ENCODE measurements at regions not wholly inside any gene's neighbourhood (a gene's known extent, or its start where the extent isn't known, plus 50 kb on each side); places are given as distances from the start of the nearest gene placed in this dataset.
"Not testable (repeated sequence)": the region's sequence is repeated elsewhere in the genome, so short reads cannot be mapped to it uniquely, and the experiment has no call there.

DNA sequence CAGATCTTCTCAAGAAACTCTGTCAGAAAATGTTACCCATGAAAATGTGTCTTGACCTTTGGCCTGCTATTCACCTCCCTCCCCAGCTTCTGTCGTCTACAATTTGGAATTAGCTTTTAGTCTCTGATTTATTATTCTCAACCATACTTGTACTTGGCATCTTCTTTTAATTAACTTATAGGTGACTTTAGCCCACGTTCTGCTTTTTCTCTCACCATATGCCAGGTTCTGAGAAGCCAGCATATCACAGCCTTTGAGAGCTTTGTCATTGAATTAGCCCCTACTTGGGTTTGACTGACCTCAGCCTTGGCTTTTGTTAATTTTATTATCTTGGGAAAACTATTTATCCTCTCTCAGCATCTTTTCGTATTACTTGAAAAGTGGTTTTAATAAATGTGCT lies 355.9 kb downstream of the OXSM start:
- H3K4me3 Mint-ChIP-seq (ENCODE audit: low read depth): no peak overlapping the region
- intact Hi-C loops (cut with micrococcal nuclease): no loop called here
- peaks cover 10% of the 10 kb centered on the region for H3K9me3 Mint-ChIP-seq
- H3K27me3 Mint-ChIP-seq (ENCODE audit: low read depth): no peaks in the 10 kb centered on the region
- H3K4me1 Mint-ChIP-seq (ENCODE audit: low read depth): no peaks in the 10 kb centered on the region
- no peaks in the 10 kb centered on the region for H3K36me3 Mint-ChIP-seq (ENCODE audit: low read depth)
- DNase-seq (ENCODE audit: low spot score): no peak
- no peak overlapping the region for H3K27ac Mint-ChIP-seq

DNA sequence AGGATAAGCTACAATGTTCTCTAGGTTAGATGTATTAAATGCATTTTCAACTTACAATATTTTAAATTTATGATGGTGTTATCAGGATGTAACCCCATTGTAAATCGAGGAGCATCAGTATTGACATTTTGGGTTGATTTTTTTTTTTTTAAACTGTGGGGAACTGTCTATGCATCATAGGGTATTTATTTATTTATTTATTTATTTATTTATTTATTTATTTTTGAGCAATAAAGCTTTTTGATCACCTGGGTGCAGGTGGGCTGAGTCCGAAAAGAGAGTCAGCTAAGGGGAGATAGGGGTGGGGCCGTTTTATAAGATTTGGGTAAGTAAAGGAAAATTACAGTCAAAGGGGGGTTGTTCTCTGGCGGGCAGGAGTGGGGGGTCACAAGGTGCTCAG lies 367.5 kb downstream of the OXSM start:
- H3K27me3 Mint-ChIP-seq (ENCODE audit: low read depth); DNase-seq (ENCODE audit: low spot score); H3K9me3 Mint-ChIP-seq; intact Hi-C loops (cut with micrococcal nuclease); H3K4me1 Mint-ChIP-seq (ENCODE audit: low read depth); H3K27ac Mint-ChIP-seq; H3K36me3 Mint-ChIP-seq (ENCODE audit: low read depth); H3K4me3 Mint-ChIP-seq (ENCODE audit: low read depth): not testable (repeated sequence)

GRCh38 chr3:26171006-26171405 lies 381.1 kb downstream of the OXSM start:
- no peak for DNase-seq (ENCODE audit: low spot score)
- Mint-ChIP-seq H3K9me3 (peaks cover 4% of the 10 kb centered on the region), H3K27ac (no peak overlapping the region), H3K27me3 (ENCODE audit: low read depth) (no peaks in the 10 kb centered on the region), H3K4me1 (ENCODE audit: low read depth) (no peaks in the 10 kb centered on the region), H3K4me3 (ENCODE audit: low read depth) (no peak overlapping the region), H3K36me3 (ENCODE audit: low read depth) (no peaks in the 10 kb centered on the region)
- intact Hi-C loops (cut with micrococcal nuclease): no loop called here

DNA sequence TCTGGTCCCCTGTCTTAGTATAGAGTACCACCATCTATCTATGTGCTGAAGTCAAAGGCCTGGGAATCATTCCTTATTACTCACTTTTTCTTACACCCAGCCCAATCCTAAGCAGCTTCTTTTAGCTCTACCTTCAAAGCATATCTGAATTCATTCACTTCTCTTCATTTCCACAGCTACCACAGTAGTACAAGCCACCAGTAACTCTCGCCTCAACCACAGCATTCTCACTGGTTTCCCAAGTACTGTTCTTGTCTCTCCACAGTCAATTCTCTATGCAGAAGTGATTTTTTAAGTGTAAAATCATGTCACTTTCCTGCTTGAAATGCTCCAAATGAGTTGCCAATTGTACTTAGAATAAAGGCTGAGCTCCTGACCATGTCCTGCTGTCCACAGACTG lies 401.7 kb downstream of the OXSM start:
- intact Hi-C loops (cut with micrococcal nuclease): no loop called here
- H3K4me1 Mint-ChIP-seq (ENCODE audit: low read depth): no peaks in the 10 kb centered on the region
- no peak overlapping the region for H3K27ac Mint-ChIP-seq
- peaks cover 37% of the 10 kb centered on the region for H3K9me3 Mint-ChIP-seq
- H3K4me3 Mint-ChIP-seq (ENCODE audit: low read depth): no peak overlapping the region
- no peak for DNase-seq (ENCODE audit: low spot score)
- no peaks in the 10 kb centered on the region for H3K27me3 Mint-ChIP-seq (ENCODE audit: low read depth)
- H3K36me3 Mint-ChIP-seq (ENCODE audit: low read depth): no peaks in the 10 kb centered on the region

- Mint-ChIP-seq H3K4me1 (ENCODE audit: low read depth) (no peaks in the 10 kb centered on the region), H3K36me3 (ENCODE audit: low read depth) (no peaks in the 10 kb centered on the region), H3K4me3 (ENCODE audit: low read depth) (no peak overlapping the region), H3K9me3 (peaks cover 26% of the 10 kb centered on the region), H3K27ac (no peak overlapping the region), H3K27me3 (ENCODE audit: low read depth) (no peaks in the 10 kb centered on the region)
- no peak for DNase-seq (ENCODE audit: low spot score)
- intact Hi-C loops (cut with micrococcal nuclease): no loop called here
Measured at GRCh38 chr3:26193558-26193957, 403.7 kb downstream of the OXSM start.

GRCh38 chr3:26196781-26197180 lies 406.9 kb downstream of the OXSM start:
- intact Hi-C loops (cut with micrococcal nuclease): no loop called here

DNA sequence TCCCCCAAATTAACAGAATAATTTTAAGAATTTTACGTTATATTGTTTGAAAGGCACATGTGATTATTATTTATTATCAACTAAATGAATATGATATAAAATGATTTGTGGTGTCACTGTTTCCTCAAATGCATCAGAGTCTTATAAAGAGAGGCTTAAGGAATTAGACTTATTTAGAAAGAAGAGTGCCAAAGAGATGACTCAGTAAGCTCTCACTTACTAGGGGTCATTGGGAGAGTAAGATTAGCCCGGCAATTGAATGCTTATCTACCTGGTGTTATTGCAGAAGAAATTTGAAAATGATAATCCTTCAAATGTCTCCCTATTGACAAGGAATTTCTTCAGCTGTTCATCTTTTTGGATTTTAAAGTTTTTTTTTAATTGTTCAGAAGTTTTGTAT lies 408.7 kb downstream of the OXSM start:
- H3K4me1 Mint-ChIP-seq (ENCODE audit: low read depth): no peaks in the 10 kb centered on the region

More at GRCh38 chr3:26196781-26197180, 406.9 kb downstream of the OXSM start:
- peaks cover 2% of the 10 kb centered on the region for H3K9me3 Mint-ChIP-seq
- no peak for DNase-seq (ENCODE audit: low spot score)
- no peaks in the 10 kb centered on the region for H3K4me1 Mint-ChIP-seq (ENCODE audit: low read depth)
- no peak overlapping the region for H3K27ac Mint-ChIP-seq
- no peaks in the 10 kb centered on the region for H3K27me3 Mint-ChIP-seq (ENCODE audit: low read depth)
- no peaks in the 10 kb centered on the region for H3K36me3 Mint-ChIP-seq (ENCODE audit: low read depth)
- H3K4me3 Mint-ChIP-seq (ENCODE audit: low read depth): no peak overlapping the region

DNA sequence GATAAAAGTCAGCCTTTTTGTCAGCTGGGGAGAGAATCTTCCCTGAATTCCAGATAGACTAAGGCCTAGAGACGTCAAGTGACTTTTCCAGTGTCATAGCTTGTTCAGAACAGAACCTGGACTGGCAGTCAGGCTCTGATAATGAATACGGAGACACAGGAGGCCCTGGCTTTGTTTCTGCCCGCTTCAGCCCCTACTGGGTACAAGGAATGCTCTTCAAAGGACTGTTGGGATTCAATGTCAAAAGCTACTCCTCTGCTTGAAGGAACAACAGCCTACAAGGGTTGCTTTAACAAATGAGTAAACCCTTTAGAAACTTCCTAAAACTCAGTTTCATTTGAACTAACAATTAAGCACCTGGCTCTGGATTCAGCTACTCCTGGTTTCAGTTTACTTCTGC lies 412.3 kb downstream of the OXSM start:
- H3K36me3 Mint-ChIP-seq (ENCODE audit: low read depth): no peaks in the 10 kb centered on the region
- H3K27ac Mint-ChIP-seq: no peak overlapping the region
- DNase-seq (ENCODE audit: low spot score): no peak
- H3K27me3 Mint-ChIP-seq (ENCODE audit: low read depth): no peaks in the 10 kb centered on the region
- no peak overlapping the region for H3K4me3 Mint-ChIP-seq (ENCODE audit: low read depth)
- intact Hi-C loops (cut with micrococcal nuclease): no loop called here
- H3K9me3 Mint-ChIP-seq: no peaks in the 10 kb centered on the region
- H3K4me1 Mint-ChIP-seq (ENCODE audit: low read depth): no peaks in the 10 kb centered on the region

More for the DNA sequence above, 408.7 kb downstream of the OXSM start:
- no peak for DNase-seq (ENCODE audit: low spot score)
- H3K9me3 Mint-ChIP-seq: no peaks in the 10 kb centered on the region
- intact Hi-C loops (cut with micrococcal nuclease): no loop called here
- no peak overlapping the region for H3K27ac Mint-ChIP-seq
- H3K27me3 Mint-ChIP-seq (ENCODE audit: low read depth): no peaks in the 10 kb centered on the region
- no peaks in the 10 kb centered on the region for H3K36me3 Mint-ChIP-seq (ENCODE audit: low read depth)
- no peak overlapping the region for H3K4me3 Mint-ChIP-seq (ENCODE audit: low read depth)

DNA sequence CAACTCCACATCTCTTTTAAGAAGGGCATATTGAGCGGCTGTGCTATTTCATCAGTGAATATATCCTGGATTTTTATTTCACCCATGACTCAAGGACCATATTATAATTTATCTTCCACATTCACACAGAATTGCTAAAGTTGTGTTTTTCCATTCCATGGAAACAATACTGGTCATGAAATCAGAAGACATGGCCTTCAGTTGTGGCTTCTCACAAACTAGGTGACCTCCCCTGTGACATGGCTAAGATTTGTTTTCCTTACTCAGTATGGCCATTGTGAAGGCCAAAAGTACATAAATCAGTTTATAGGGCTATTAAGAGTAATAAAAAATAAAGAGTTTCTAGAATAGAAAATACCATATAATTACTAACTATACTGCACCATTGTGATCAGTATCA lies 415.6 kb downstream of the OXSM start:
- no peak for DNase-seq (ENCODE audit: low spot score)
- H3K36me3 Mint-ChIP-seq (ENCODE audit: low read depth): no peaks in the 10 kb centered on the region
- H3K4me3 Mint-ChIP-seq (ENCODE audit: low read depth): no peak overlapping the region
- H3K27me3 Mint-ChIP-seq (ENCODE audit: low read depth): no peaks in the 10 kb centered on the region
- H3K4me1 Mint-ChIP-seq (ENCODE audit: low read depth): no peaks in the 10 kb centered on the region
- intact Hi-C loops (cut with micrococcal nuclease): no loop called here
- H3K9me3 Mint-ChIP-seq: peaks cover under 1% of the 10 kb centered on the region
- H3K27ac Mint-ChIP-seq: no peak overlapping the region

DNA sequence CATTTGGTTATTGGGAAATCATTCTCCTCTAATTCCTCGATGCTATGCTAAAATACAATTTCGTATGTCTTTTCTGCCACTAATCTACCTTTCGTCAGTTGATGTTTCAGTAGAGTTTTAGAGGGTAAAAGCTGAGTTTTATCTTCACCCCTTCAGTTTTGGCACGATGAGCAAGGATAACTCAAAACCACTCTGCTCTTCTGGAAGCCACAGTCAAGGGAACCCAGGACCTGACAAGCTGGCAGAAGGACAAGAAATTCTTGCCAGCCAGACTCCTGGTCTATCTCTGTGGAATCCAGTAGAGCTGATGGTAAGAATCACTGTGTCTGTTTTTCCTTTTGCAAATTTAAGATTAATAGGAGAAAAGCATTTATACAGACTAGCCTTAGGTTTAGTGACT lies 414.4 kb upstream of the LRRC3B start:
- peaks cover 9% of the 10 kb centered on the region for H3K9me3 Mint-ChIP-seq
- no peaks in the 10 kb centered on the region for H3K27me3 Mint-ChIP-seq (ENCODE audit: low read depth)
- H3K27ac Mint-ChIP-seq: no peak overlapping the region
- no peak for DNase-seq (ENCODE audit: low spot score)
- intact Hi-C loops (cut with micrococcal nuclease): no loop called here
- H3K4me3 Mint-ChIP-seq (ENCODE audit: low read depth): no peak overlapping the region
- no peaks in the 10 kb centered on the region for H3K36me3 Mint-ChIP-seq (ENCODE audit: low read depth)
- H3K4me1 Mint-ChIP-seq (ENCODE audit: low read depth): no peaks in the 10 kb centered on the region

DNA sequence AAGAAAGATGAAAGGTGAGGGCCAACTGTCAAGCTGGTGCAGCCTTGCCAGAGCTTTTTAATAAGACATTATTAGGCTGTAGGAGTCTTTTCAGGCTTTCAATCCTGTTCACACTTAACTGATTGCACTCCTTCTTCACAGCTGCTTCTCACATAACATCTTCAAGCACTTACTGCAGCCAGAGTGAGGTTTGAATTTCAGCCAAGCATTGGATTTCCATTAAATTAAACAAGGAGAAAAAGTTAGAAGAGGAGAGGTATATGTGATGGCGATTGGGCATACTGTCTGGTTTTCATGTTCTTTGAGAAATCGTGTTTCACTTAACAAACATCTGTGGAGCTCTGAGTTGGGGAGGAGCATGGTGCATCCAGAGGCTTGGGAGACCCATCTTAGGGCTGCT lies 392.8 kb upstream of the LRRC3B start:
- Mint-ChIP-seq H3K36me3 (ENCODE audit: low read depth) (no peaks in the 10 kb centered on the region), H3K4me3 (ENCODE audit: low read depth) (no peak overlapping the region), H3K27ac (no peak overlapping the region), H3K9me3 (peaks cover 3% of the 10 kb centered on the region), H3K4me1 (ENCODE audit: low read depth) (no peaks in the 10 kb centered on the region), H3K27me3 (ENCODE audit: low read depth) (no peaks in the 10 kb centered on the region)
- DNase-seq (ENCODE audit: low spot score): no peak
- intact Hi-C loops (cut with micrococcal nuclease): no loop called here

- H3K27ac Mint-ChIP-seq: no peak overlapping the region
- no peaks in the 10 kb centered on the region for H3K36me3 Mint-ChIP-seq (ENCODE audit: low read depth)
- H3K9me3 Mint-ChIP-seq: peaks cover 5% of the 10 kb centered on the region
- no peaks in the 10 kb centered on the region for H3K27me3 Mint-ChIP-seq (ENCODE audit: low read depth)
- no peaks in the 10 kb centered on the region for H3K4me1 Mint-ChIP-seq (ENCODE audit: low read depth)
- intact Hi-C loops (cut with micrococcal nuclease): no loop called here
- no peak overlapping the region for H3K4me3 Mint-ChIP-seq (ENCODE audit: low read depth)
- DNase-seq (ENCODE audit: low spot score): no peak
Measured at GRCh38 chr3:26233374-26233773, 389.2 kb upstream of the LRRC3B start.

- no peaks in the 10 kb centered on the region for H3K36me3 Mint-ChIP-seq (ENCODE audit: low read depth)
- H3K27ac Mint-ChIP-seq: no peak overlapping the region
- intact Hi-C loops (cut with micrococcal nuclease): no loop called here
- H3K27me3 Mint-ChIP-seq (ENCODE audit: low read depth): no peaks in the 10 kb centered on the region
- H3K9me3 Mint-ChIP-seq: peaks cover 8% of the 10 kb centered on the region
- DNase-seq (ENCODE audit: low spot score): no peak
- no peak overlapping the region for H3K4me3 Mint-ChIP-seq (ENCODE audit: low read depth)
- no peaks in the 10 kb centered on the region for H3K4me1 Mint-ChIP-seq (ENCODE audit: low read depth)
Measured at GRCh38 chr3:26236531-26236930, 386.0 kb upstream of the LRRC3B start.

DNA sequence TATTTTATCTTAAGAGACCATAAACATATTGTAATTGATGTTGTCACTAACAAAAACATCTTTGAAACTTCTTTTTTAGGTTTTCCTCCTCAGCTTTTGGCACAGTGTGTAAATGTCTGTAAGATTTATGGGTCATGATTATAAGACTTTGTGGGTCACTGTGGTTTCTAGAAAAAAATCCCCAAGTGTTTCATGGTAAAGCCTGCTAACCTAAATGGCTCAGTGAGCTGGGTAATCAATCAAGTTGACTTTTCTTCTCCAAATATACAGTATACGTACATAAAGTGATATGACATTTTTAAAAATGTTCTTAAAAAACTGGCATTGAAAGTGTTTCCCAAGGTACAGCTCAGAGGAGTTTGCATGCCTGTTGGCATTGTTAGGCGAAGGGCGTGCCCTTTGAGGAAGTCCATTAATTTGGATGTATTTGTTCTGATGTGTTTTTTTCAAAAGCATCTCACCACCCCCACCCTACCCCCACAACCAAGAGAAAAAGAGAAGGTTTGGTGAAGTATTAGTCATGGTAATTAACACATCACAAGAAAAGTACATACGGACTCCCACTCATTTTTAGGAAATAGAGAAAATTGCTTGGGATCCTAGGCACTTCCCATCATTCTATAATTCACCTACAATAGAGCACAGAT lies 385.4 kb upstream of the LRRC3B start:
- intact Hi-C loops (cut with micrococcal nuclease): no loop called here
- H3K4me3 Mint-ChIP-seq (ENCODE audit: low read depth): no peak overlapping the region
- no peak overlapping the region for H3K27ac Mint-ChIP-seq
- DNase-seq (ENCODE audit: low spot score): no peak
- H3K9me3 Mint-ChIP-seq: peaks cover 11% of the 10 kb centered on the region
- H3K4me1 Mint-ChIP-seq (ENCODE audit: low read depth): no peaks in the 10 kb centered on the region
- H3K27me3 Mint-ChIP-seq (ENCODE audit: low read depth): no peaks in the 10 kb centered on the region
- H3K36me3 Mint-ChIP-seq (ENCODE audit: low read depth): no peaks in the 10 kb centered on the region
